ENCODE measurements at regions not wholly inside any gene's neighbourhood (a gene's known extent, or its start where the extent isn't known, plus 50 kb on each side); places are given as distances from the start of the nearest gene placed in this dataset.

- Histone ChIP-seq H3K9me3 (replicated peaks; ENCODE audit: insufficient read depth, low read length) (no peaks in the 10 kb centered on the region), H2AFZ (ENCODE audit: low read length) (no peak overlapping the region), H3K27me3 (replicated peaks; ENCODE audit: insufficient read depth, low read length) (no peaks in the 10 kb centered on the region), H3K79me2 (ENCODE audit: low read length) (no peaks in the 10 kb centered on the region), H3K9me2 (replicated peaks; ENCODE audit: insufficient read depth, low read length) (no peaks in the 10 kb centered on the region), H3K4me3 (ENCODE audit: low read length) (no peak overlapping the region), H3F3A (ENCODE audit: insufficient read depth, low read length) (peaks cover 4% of the 10 kb centered on the region; the same call in 1 of the 2 replicates), H3K9ac (ENCODE audit: low read length) (no peak overlapping the region), H4K20me1 (ENCODE audit: insufficient read depth, low read length) (no peaks in the 10 kb centered on the region), H3K4me2 (ENCODE audit: low read depth, low read length) (no peak overlapping the region), H3K27ac (ENCODE audit: low read length) (no peak overlapping the region), H3K36me3 (replicated peaks; ENCODE audit: insufficient read depth, low read length) (no peaks in the 10 kb centered on the region), H3K4me1 (ENCODE audit: low read length) (peaks cover 31% of the 10 kb centered on the region)
- TF ChIP-seq EZH2 (optimal IDR thresholded peaks at IDR 0.05; ENCODE audit: low read depth, low read length) (no peak), CTCF (IDR thresholded peaks at IDR 0.05; ENCODE audit: low read length) (0 out of 2 replicates have a peak, but pooled peaks have one; percentile 9)
- DNase-seq = no peak
These were observed 279.5 kb downstream of the CLIC5 start for GRCh38 chr6:45736134-45736533.

GRCh38 chr6:45732731-45733130 is 282.9 kb downstream of the CLIC5 start:
- Histone ChIP-seq H3K4me1 (ENCODE audit: low read length) (peaks cover 23% of the 10 kb centered on the region), H4K20me1 (ENCODE audit: insufficient read depth, low read length) (no peaks in the 10 kb centered on the region), H3K27me3 (replicated peaks; ENCODE audit: insufficient read depth, low read length) (no peaks in the 10 kb centered on the region), H3K27ac (ENCODE audit: low read length) (no peak overlapping the region), H3K79me2 (ENCODE audit: low read length) (no peaks in the 10 kb centered on the region), H3K9me3 (replicated peaks; ENCODE audit: insufficient read depth, low read length) (no peaks in the 10 kb centered on the region), H3K9me2 (replicated peaks; ENCODE audit: insufficient read depth, low read length) (no peaks in the 10 kb centered on the region), H3K9ac (ENCODE audit: low read length) (no peak overlapping the region), H3K4me2 (ENCODE audit: low read depth, low read length) (no peak overlapping the region), H3K36me3 (replicated peaks; ENCODE audit: insufficient read depth, low read length) (no peaks in the 10 kb centered on the region), H3K4me3 (ENCODE audit: low read length) (no peak overlapping the region), H3F3A (ENCODE audit: insufficient read depth, low read length) (peaks cover under 1% of the 10 kb centered on the region; the same call in 1 of the 2 replicates), H2AFZ (ENCODE audit: low read length) (no peak overlapping the region)
- no peak for DNase-seq
- TF ChIP-seq EZH2 (optimal IDR thresholded peaks at IDR 0.05; ENCODE audit: low read depth, low read length) (no peak), EZH2phosphoT487 (IDR thresholded peaks at IDR 0.05; ENCODE audit: low read length) (no peak), CTCF (IDR thresholded peaks at IDR 0.05; ENCODE audit: low read length) (no peak)

GRCh38 chr6:45730232-45730631 is 285.4 kb downstream of the CLIC5 start:
- no peaks in the 10 kb centered on the region for H3K27me3 ChIP-seq (replicated peaks; ENCODE audit: insufficient read depth, low read length)
- TF ChIP-seq EZH2phosphoT487 (IDR thresholded peaks at IDR 0.05; ENCODE audit: low read length) (no peak), CTCF (IDR thresholded peaks at IDR 0.05; ENCODE audit: low read length) (no peak), EZH2 (optimal IDR thresholded peaks at IDR 0.05; ENCODE audit: low read depth, low read length) (no peak)
- no peaks in the 10 kb centered on the region for H4K20me1 ChIP-seq (ENCODE audit: insufficient read depth, low read length)
- H3K9me3 ChIP-seq (replicated peaks; ENCODE audit: insufficient read depth, low read length) = no peaks in the 10 kb centered on the region
- H3K36me3 ChIP-seq (replicated peaks; ENCODE audit: insufficient read depth, low read length) = no peaks in the 10 kb centered on the region
- H3K4me3 ChIP-seq (ENCODE audit: low read length) = no peak overlapping the region
- no peak overlapping the region for H2AFZ ChIP-seq (ENCODE audit: low read length)
- no peak overlapping the region for H3K9ac ChIP-seq (ENCODE audit: low read length)
- no peak overlapping the region for H3K27ac ChIP-seq (ENCODE audit: low read length)
- H3K9me2 ChIP-seq (replicated peaks; ENCODE audit: insufficient read depth, low read length) = no peaks in the 10 kb centered on the region
- no peak for DNase-seq
- H3K79me2 ChIP-seq (ENCODE audit: low read length) = no peaks in the 10 kb centered on the region
- peaks cover 6% of the 10 kb centered on the region; the same call in 1 of the 2 replicates for H3K4me1 ChIP-seq (ENCODE audit: low read length)
- no peak overlapping the region for H3K4me2 ChIP-seq (ENCODE audit: low read depth, low read length)
- H3F3A ChIP-seq (ENCODE audit: insufficient read depth, low read length) = no peaks in the 10 kb centered on the region
